HG03354 (cell line): ENCODE measurements at regions not wholly inside any gene's neighbourhood (a gene's known extent, or its start where the extent isn't known, plus 50 kb on each side); places are given as distances from the start of the nearest gene placed in this dataset.
"Not testable (repeated sequence)": the region's sequence is repeated elsewhere in the genome, so short reads cannot be mapped to it uniquely, and the experiment has no call there.

Experiments
- ATAC-seq: cut with Tn5 transposase; IDR thresholded peaks from one replicate; pipeline ENCODE4 v1.9.1; 2021; ENCODE audit warnings: mild to moderate bottlenecking; ENCODE audit not compliant: unreplicated experiment, poor library complexity, severe bottlenecking

DNA sequence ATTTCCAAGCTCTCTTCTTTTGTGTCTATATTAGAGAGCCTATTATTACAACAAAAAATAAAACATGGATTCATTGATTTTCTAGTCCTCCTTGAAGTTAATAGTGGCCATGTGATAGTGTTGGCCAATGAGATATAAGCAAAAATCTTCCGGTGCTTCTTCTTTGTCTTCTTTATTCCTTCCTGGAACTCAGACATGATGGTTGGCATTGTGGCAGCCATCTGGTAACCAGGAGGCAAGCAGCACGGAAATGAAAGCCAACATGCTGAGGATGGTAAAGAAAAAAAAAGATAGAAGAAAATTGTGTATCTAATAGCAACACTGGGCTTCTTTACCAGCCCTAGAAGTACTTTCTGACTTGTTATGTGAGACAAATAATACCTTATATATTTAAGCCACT is 50.8 kb upstream of the SEL1L start:
- ATAC-seq: no peak

DNA sequence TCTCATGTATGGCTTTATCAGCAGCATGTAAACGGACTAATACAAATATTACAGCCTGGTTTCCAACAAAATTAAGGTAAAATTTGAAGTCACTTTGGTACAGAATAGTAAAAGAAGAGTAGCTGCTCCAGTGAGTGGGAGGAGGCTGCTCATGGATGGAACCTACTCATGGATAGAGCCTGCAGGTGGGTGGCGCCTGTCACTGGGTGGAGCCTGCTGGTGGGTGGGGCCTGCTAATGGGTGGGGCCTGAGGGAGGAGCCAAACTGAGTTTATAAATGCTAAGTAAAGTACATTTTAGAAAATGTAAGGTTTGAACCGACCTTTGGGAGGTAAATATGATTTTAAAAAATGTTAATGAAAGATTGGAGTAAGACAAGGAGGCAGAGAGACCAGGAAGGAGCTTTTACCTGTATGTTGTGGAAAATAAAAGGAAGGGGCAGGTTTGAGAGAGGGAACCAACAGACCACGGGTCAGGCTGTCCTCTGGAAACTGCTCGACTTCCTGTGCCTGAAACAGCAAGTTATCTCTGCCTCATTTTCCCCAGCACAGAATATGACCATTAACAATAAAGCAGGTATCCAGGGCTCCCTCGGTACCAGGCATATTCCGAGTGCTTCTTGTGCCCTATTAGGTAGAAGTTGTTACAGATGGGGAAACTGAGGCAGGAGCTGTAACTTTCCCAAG is 55.9 kb upstream of the SEL1L start:
- ATAC-seq: no peak

DNA sequence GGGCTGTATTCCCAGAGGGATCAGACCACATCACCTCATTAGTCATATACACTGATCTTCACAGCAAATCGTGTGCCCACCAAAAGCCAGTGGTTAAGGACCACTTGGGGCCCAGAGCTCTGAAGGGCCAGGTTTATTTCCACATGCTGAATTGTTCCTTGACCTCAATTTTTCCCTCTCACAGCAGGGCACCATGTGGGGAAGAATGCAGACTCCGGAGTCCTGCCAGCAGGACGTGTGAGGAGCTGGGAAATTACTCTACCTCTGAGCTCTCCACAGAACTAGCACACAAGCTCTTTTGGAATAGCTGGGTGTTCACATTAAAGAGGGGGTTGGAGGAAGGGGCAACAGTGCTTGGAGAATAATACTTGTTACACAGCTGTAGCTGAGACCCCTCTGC is 57.6 kb upstream of the SEL1L start:
- ATAC-seq: no peak

DNA sequence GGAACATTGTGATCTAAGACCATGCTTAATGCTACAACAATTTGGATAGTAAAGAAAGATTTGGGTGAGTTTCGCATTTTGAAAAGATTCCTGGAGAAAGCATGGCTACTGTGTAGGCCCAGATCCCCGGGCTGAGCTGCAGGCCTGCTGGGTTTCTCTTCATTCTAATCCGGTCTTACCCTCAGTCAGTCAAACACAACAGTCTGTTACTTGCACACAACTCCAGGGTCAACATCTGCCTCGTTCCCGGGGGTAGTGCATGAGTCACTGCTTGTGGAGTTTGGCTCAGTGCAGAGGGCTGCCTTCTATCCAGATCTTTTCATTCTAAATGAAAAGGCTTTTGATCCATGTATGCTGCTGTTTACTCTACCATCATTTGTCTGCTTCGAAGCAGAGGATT is 60.4 kb upstream of the SEL1L start:
- ATAC-seq: no peak

DNA sequence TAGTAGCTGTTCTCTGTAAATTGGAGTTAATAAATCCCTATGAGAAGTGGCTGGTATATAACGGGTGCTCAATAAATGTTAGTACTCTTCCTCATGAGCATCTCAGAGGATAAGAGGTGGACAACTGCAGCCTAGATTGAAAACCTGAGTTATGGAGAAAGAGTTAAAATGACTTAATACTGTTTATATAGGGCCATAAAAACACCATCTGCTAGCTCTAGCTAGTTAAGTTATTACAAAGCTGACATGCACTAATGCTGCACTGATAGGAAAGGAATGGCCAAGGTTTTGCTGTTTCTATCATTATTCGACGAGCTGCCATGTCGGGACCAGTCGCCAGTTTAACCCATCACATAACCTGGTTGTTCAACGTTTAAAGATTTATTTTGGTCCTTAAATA is 72.0 kb upstream of the SEL1L start:
- ATAC-seq: no peak

DNA sequence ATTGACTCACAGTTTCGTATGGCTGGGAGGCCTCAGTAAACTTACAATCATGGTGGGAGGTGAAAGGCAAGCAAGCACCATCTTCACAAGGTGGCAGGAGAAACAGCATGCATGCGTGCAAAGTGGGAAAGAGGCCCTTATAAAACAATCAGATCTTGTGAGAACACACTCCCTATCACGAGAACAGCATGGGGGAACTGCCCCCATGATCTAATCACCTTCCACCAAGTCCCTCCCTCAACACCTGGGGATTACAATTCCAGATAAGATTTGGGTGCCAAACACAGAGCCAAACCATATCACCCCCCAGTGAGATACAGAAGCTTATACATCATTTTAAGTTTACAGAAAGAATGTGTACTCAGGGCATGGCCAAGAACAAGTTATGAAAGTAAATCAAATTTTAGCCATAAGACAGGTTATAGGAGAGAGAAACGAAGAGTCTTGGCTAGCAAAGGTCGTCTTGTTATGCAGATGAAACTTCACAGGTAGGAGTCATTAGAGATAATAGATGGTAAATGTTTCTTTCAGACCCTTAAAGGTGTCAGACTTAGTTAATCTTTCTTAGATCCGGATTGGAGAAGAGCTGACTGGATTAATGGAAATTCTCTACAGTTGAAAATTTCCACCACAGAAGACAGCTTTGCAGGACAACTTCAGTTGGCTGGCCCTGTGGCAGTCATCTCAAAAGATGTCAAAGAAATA is 79.8 kb upstream of the SEL1L start:
- no peak for ATAC-seq

DNA sequence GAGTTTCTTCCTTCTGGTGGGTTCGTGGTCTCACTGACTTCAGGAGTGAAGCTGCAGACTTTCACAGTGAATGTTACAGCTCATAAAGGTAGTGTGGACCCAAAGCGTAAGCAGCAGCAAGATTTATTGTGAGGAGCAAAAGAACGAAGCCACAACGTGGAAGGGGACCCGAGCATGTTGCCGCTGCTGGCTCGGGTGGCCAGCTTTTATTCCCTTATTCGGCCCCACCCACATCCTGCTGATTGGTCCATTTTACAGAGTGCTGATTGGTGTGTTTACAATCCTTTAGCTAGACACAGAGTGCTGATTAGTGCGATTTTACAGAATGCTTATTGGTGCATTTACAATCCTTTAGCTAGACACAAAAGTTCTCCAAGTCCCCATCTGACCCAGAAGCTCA is 80.6 kb upstream of the SEL1L start:
- ATAC-seq: not testable (repeated sequence)

DNA sequence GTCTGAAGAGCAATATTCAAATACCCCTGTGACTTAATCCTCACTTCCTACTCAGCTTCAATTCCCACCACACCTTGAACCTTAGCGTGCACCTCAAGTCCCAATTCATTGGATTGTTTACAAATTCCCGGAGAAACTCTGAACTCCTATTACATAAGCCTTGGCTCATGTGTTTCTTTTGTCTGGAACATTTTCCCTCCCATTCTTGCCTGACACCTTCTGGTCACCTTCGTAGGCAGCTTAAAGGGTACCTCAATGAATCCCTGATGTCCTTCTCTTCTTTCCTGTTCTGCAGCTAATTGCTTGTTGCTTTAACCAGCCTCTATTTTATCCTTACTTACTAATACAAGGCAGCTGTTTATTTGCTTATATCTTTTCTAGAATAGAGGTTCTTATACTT is 85.0 kb upstream of the SEL1L start:
- ATAC-seq: no peak

DNA sequence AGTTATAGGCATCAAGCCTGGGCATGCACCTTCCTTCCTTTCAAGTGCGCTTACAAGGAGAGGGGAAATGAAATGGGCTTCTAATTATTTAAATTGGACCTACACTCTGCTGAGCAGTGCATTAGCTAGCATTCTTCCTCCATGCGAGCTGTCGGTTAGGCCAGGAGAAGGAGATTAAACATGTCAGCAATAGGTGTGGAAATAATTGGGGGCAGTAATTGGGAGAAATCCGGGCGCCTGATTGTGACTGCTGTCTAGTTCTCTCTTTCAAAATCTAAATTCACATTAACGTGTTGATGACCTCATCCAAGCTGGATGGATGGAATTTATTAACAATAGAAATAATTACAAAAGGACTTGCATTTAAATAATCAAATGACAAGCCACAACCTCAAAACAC is 86.2 kb upstream of the SEL1L start:
- no peak for ATAC-seq

DNA sequence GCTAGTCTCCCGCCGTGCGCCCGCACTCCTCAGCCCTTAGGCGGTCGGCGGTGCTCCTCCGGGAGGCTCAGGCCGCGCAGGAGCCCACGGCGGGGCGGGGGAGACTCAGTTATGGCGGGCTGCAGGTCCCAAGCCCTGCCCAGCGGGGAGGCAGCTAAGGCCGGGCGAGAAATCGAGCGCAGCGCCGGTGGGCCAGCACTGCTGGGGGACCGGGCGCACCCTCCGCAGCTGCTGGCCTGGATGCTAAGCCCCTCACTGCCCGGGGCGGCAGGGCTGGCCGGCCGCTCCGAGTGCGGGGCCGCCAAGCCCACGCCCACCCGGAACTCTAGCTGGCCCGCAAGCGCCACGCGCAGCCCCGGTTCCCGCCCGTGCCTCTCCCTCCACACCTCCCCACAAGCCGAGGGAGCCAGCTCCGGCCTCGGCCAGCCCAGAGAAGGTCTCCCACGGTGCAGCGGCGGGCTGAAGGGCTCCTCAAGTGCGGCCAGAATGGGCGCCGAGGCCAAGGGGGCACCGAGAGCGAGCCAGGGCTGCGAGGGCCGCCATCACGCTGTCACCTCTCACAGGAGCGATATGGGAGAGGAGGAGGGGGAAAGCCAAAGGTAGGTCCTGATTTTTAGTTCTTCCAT is 90.2 kb upstream of the SEL1L start:
- ATAC-seq: not testable (repeated sequence)

DNA sequence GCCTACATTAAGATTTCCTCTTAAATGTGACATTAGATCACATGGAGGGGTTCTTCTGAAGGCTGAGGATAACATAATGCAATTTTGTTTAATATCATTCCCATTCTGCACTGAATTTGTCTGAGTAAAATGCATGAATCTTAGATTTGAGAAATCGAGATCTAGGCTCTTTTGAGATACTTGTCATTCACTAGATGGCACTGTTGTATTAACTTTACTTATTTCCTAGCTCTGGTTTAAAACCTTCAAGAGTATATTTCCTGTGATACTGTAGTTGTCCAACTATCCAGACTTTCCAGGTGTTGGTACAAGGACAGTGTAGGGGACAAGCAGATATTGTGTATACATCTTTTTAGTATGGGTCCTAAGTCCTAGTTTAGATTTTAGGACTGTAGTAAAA is 91.7 kb upstream of the SEL1L start:
- peak; percentile 63 for ATAC-seq

DNA sequence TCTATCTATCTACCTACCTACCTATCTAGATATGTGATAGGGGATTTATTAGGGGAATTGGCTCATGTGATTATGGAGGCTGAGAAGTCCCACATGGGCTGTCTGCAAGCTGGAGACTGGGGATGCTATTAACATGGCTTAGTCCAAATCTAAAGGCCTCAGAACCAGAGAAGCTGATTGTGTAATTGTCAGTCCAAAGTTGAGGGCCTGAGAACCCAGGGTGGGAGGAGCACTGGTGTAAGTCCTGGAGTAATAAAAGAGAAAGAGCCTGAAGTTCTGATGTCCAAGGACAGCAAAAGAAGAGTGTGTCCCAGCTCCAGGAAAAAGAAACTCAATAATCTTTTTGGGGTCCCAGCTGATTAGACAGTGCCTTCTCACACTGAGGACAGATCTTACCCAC is 98.5 kb upstream of the SEL1L start:
- ATAC-seq: no peak

DNA sequence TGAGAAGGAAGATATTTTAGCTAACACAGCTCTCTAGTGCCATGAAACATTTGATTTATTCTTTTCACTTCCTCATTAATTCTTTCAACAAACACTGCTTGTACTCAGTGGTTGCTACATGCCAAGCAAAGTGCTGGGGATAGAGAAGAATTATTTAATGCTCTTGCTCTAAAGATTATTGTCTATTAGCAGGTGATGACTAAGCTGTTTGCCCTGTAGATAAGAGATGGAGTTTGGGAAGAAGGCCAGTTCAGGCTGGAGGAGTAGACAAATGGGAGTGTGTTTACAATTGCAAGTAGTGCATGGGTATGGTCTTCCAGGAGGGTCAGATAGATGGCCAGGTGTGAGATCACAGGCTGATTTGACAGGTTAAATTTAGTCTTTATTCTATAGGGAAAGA is 99.8 kb upstream of the SEL1L start:
- no peak for ATAC-seq

DNA sequence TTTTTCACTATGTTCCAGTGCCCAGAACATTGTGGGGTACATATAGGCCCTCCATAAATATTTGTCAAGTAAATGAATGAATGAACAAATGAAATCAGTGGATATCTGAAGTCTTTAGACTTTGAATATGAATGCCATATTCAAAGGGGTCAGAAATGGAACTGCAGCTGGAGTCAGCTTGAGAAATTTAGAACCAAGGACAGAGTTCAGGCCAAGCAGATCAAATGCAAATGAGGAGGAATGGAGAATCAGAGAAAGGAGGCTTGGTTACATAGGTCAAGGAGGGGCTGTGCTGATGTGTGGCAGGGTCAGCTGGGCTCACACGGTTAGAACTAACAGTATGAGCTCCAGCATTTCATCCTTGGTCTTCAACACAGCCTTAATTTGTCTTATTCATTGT is 104.0 kb upstream of the SEL1L start:
- ATAC-seq: no peak

DNA sequence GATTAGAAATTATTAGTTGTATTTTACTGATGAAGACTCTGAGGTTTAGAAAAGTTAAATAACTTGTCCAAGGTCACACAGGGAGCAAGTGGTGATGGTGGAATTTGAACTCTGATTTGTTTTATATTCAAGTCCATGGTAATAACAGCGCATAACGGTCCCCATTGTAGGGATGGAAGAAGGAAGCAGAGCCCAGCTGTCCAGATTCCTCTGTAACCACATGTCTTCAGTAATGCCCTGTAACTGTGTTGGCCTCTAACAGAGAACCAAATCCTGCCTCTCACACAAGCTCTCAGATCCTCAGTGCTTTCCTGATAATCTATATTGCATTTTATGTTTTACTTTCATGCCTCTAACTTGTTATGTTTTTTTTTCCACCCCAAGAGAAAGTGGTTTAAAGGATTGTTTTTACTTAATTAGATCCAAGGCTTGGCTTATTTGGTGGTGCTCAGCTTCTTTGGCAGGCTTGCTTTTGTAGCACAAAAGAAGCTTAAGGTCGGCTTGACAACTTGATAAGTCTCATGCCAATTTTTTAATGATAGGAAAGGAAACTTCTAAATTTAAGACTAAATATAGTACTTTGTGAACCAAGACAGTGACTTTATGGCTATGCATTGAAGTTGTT is 105.1 kb upstream of the SEL1L start:
- no peak for ATAC-seq

DNA sequence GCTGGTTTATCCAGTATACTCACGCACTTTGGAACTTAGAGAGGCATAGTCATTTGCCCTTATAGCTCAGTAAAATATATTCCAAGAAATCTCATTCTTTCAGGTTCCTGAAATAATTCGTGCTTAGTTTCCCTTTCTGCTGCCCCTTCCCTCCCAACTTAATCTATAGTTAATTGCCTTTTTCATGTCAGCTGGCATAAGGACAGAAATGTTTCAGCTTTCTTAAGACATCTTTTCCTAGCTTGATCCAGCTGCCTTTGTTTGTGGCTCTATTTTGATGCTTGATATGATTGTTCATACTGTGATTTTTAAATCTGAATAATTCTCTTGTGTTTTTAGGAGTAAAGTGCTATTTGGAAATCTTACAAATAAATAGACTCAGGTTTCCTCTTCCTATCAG is 120.0 kb upstream of the SEL1L start:
- ATAC-seq: no peak

DNA sequence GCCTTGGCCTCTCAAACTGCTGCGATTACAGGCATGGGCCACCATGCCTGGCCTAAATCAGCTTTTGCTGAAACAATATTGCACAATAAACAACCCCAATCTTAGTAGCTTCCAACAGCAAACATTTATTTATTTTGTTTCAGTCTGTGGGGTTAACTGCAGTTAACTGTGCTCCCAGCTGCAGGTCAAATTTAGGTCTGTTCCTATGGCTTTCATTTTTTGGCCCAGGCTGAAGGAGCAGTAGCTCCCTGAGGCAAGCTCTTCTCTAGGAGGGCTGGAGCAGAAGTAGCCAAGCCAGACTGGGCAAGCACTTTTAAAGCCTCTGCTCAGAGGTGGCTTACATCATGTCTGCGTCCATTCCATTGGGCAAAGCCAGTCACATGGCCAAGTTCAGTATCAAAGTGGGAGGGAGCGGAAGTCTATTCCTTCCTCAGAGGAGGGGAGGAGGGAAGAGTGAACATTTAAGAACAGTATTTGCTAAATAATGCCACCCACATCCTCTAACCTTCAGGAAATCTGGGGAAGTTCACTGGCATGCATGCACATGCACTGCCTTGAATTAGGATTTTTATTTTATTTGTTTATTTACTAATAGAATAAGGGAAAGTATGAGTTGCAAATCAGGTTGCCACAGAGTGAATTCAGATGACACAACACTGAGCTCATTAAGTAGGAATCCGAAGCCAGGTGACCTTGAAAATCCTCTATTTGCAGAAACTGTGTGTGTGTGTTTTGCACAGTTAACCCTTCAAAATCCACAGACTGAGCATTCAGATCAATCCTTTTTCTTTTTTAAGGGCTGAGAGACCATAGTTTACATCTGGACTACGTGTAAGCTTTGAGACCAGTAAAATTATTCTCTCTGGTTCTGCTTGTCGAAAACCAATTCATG is 122.0 kb upstream of the SEL1L start:
- ATAC-seq: no peak

DNA sequence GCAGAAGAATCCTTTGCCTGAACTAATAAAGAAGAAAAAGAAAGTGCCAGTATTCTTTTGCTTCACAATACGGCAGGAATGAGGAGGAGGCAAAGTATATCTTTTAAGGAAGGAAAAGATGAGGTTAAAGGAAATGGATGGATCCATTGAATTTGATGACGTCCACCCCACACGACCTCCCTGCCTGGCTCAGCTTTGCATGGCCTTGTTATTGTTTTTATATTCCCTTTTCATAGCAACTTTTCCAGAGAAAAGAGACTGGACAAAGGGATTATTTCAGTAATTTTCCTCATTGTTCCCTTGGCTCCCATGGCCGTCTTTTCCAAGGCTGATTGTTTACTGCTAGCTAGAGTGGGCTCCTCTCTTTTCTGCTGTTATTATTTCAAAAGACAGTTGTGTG is 123.2 kb upstream of the SEL1L start:
- no peak for ATAC-seq

DNA sequence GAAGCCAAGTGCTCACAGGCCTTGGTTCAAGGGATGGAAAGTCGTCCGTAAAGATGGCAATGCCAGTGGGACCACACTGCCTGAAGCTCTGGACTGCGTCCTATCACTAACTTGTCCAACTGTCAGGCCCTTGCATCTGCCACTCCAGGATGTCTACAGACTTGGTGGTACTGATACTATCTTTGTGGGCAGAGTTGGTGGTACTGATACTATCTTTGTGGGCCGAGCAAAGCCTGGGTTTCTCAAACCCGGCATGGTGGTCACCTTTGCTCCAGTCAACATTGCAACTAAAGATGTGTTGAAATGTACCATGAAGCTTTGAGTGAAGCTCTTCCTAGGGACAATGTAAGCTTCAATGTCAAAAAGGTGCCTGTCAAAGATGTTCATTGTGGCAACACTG is 128.4 kb upstream of the SEL1L start:
- no peak for ATAC-seq
